Caco-2 (cell line): ENCODE measurements at regions not wholly inside any gene's neighbourhood (a gene's known extent, or its start where the extent isn't known, plus 50 kb on each side); places are given as distances from the start of the nearest gene placed in this dataset.

Source experiments
- BruUV-seq: library from RNA; stranded (reverse); fragments of 400-500 nt; replicated peaks from 2 replicates; lab custom pipeline; 2021; lab: Mats Ljungman, UMichigan
- CTCF ChIA-PET: fragments of 300-600 bp; sonication (Branson Sonifier 250); formaldehyde crosslinking; loops from one replicate; lab custom pipeline; 2022; ENCODE audit warnings: antibody characterized with exemption; lab: Charles Lee
- POLR2A ChIA-PET: fragments of 300-600 bp; sonication (Branson Sonifier 250); formaldehyde crosslinking; loops from one replicate; lab custom pipeline; 2022; ENCODE audit warnings: antibody characterized with exemption; lab: Charles Lee
- DNase-seq, 2 experiments: peaks; one replicate each; pipeline versions ENCODE4 v3.0.0 to v3.0.0-alpha.2; 2020 to 2022
- H3K27me3 ChIP-seq: replicated peaks from 2 replicates; pipeline ENCODE4 v1.6.0; 2011; ENCODE audit warnings: low read length; ENCODE audit not compliant: control insufficient read depth, insufficient read depth
- H3K36me3 ChIP-seq: 2 replicates; pipeline ENCODE4 v1.5.1; 2011; ENCODE audit warnings: low read length; ENCODE audit not compliant: control insufficient read depth, insufficient read depth
- H3K4me1 ChIP-seq: fragments of 250-450 bp; sonication (Bioruptor Pico); 2 replicates; pipeline ENCODE4 v1.5.1; 2020; ENCODE audit warnings: mild to moderate bottlenecking
- H3K4me3 ChIP-seq: 2 replicates; pipeline ENCODE4 v1.5.1; 2011; ENCODE audit warnings: low read depth, mild to moderate bottlenecking, control low read depth, low read length
- H3K9me3 ChIP-seq: fragments of 250-450 bp; sonication (Bioruptor Pico); 2 replicates; pipeline ENCODE4 v1.5.1; 2020; ENCODE audit warnings: mild to moderate bottlenecking, moderate library complexity
- H3K27ac Mint-ChIP-seq: one replicate; pipeline ENCODE4 v1.8.0; 2022; ENCODE audit warnings: mixed read lengths; ENCODE audit not compliant: unreplicated experiment
- H3K27me3 Mint-ChIP-seq: one replicate; pipeline ENCODE4 v1.8.0; 2022; ENCODE audit warnings: mixed read lengths; ENCODE audit not compliant: insufficient read depth, unreplicated experiment
- H3K36me3 Mint-ChIP-seq: one replicate; pipeline ENCODE4 v1.8.0; 2022; ENCODE audit warnings: mild to moderate bottlenecking, mixed read lengths; ENCODE audit not compliant: insufficient read depth, unreplicated experiment
- H3K4me1 Mint-ChIP-seq: one replicate; pipeline ENCODE4 v1.8.0; 2022; ENCODE audit warnings: low read depth, mixed read lengths; ENCODE audit not compliant: unreplicated experiment
- H3K4me3 Mint-ChIP-seq: one replicate; pipeline ENCODE4 v1.8.0; 2022; ENCODE audit warnings: mild to moderate bottlenecking, moderate library complexity, mixed read lengths; ENCODE audit not compliant: unreplicated experiment
- H3K9me3 Mint-ChIP-seq: one replicate; pipeline ENCODE4 v1.8.0; 2022; ENCODE audit warnings: mixed read lengths; ENCODE audit not compliant: unreplicated experiment
- CTCF ChIP-seq, 2 experiments: fragments of 200-600 bp in 1 of 2; IDR thresholded peaks; 1 replicate in 1 of 2; 2 replicates in 1 of 2; pipeline versions ENCODE4 v1.5.1 to v1.8.0; 2011 to 2022; ENCODE audit warnings: antibody characterized with exemption in 1 of 2, control low read depth in 1 of 2, inconsistent platforms in 1 of 2, low read depth in 1 of 2, low read length in 1 of 2, mild to moderate bottlenecking in 1 of 2, moderate library complexity in 1 of 2; ENCODE audit not compliant: insufficient read depth in 1 of 2, severe bottlenecking in 1 of 2, unreplicated experiment in 1 of 2
- intact Hi-C: fragments of 100-400 bp; cut with micrococcal nuclease; formaldehyde crosslinking; loops from one replicate; pipeline ENCODE4 v1.10.0; 2022; ENCODE audit not compliant: unreplicated experiment

GRCh38 chr9:80399606-80400005 lies 827.8 kb downstream of the TLE4 start:
- Mint-ChIP-seq H3K27ac (no peak overlapping the region), H3K4me3 (no peak overlapping the region), H3K27me3 (no peaks in the 10 kb centered on the region), H3K36me3 (no peaks in the 10 kb centered on the region), H3K4me1 (no peaks in the 10 kb centered on the region), H3K9me3 (no peaks in the 10 kb centered on the region)
- POLR2A ChIA-PET = no interaction called here
- no peak for DNase-seq
- no peak for TF ChIP-seq CTCF (IDR thresholded peaks at IDR 0.05; ENCODE audit: insufficient read depth in 1 of 2, low read depth in 1 of 2, low read length in 1 of 2, severe bottlenecking in 1 of 2, unreplicated experiment in 1 of 2)
- intact Hi-C loops = no loop called here
- H3K4me1 ChIP-seq = no peaks in the 10 kb centered on the region
- BruUV-seq = no TSS peak
- H3K36me3 ChIP-seq = no peaks in the 10 kb centered on the region
- no peaks in the 10 kb centered on the region for H3K27me3 ChIP-seq
- CTCF ChIA-PET = no interaction called here
- H3K9me3 ChIP-seq = no peaks in the 10 kb centered on the region
- H3K4me3 ChIP-seq = no peak overlapping the region

GRCh38 chr9:80387828-80388227 lies 816.1 kb downstream of the TLE4 start:
- H3K9me3 ChIP-seq = no peaks in the 10 kb centered on the region
- DNase-seq = no peak
- intact Hi-C loops = no loop called here
- Mint-ChIP-seq H3K9me3 (no peaks in the 10 kb centered on the region), H3K4me3 (no peak overlapping the region), H3K27me3 (no peaks in the 10 kb centered on the region), H3K36me3 (no peaks in the 10 kb centered on the region), H3K27ac (no peak overlapping the region), H3K4me1 (no peaks in the 10 kb centered on the region)
- BruUV-seq = no TSS peak
- H3K4me1 ChIP-seq = no peaks in the 10 kb centered on the region
- no peak overlapping the region for H3K4me3 ChIP-seq
- no peaks in the 10 kb centered on the region for H3K36me3 ChIP-seq
- TF ChIP-seq CTCF (IDR thresholded peaks at IDR 0.05; ENCODE audit: insufficient read depth in 1 of 2, low read depth in 1 of 2, low read length in 1 of 2, severe bottlenecking in 1 of 2, unreplicated experiment in 1 of 2) = no peak
- H3K27me3 ChIP-seq = no peaks in the 10 kb centered on the region
- CTCF ChIA-PET = no interaction called here
- POLR2A ChIA-PET = no interaction called here

DNA sequence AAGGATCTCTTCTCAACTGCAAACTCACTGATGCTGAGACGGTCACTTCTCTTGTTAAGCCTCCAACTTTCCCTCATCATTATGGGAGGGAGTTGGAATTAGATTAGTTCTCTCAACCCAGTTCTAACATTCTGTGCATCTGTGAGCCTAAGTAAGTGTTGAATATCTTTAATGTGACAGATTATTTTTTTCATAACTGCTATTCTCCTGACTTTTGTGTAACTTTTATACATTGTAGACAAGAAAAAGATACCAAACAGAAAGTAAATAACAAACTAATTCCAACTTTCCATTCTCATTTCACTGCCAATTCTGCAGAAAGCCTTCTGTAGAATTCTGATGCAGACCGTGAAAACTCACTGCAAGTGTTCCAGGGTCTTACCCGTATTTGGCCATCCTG lies 813.5 kb downstream of the TLE4 start:
- no peak overlapping the region for H3K4me3 Mint-ChIP-seq
- H3K4me1 Mint-ChIP-seq = no peaks in the 10 kb centered on the region
- H3K36me3 Mint-ChIP-seq = no peaks in the 10 kb centered on the region
- BruUV-seq = no TSS peak
- Histone ChIP-seq H3K4me3 (no peak overlapping the region), H3K9me3 (no peaks in the 10 kb centered on the region), H3K4me1 (no peaks in the 10 kb centered on the region), H3K36me3 (no peaks in the 10 kb centered on the region), H3K27me3 (no peaks in the 10 kb centered on the region)
- ChIA-PET CTCF (no interaction called here), POLR2A (no interaction called here)
- DNase-seq = no peak
- H3K27ac Mint-ChIP-seq = no peak overlapping the region
- intact Hi-C loops = no loop called here
- no peak for TF ChIP-seq CTCF (IDR thresholded peaks at IDR 0.05; ENCODE audit: insufficient read depth in 1 of 2, low read depth in 1 of 2, low read length in 1 of 2, severe bottlenecking in 1 of 2, unreplicated experiment in 1 of 2)
- no peaks in the 10 kb centered on the region for H3K27me3 Mint-ChIP-seq
- H3K9me3 Mint-ChIP-seq = no peaks in the 10 kb centered on the region
